Activated T-helper 17 cell treated with anti-CD3 and anti-CD28 coated beads, Interleukin-2, amount 50 U/mL, for 72 hours (primary cell): ENCODE measurements at regions not wholly inside any gene's neighbourhood (a gene's known extent, or its start where the extent isn't known, plus 50 kb on each side); places are given as distances from the start of the nearest gene placed in this dataset.
A peak's percentile ranks its signal among the peaks of the same experiment; 100 is the strongest.
"Not testable (repeated sequence)": the region's sequence is repeated elsewhere in the genome, so short reads cannot be mapped to it uniquely, and the experiment has no call there.

Experiments
- ATAC-seq: fragments of 150-1000 bp; cut with Tn5 transposase; replicated peaks from 2 replicates; pipeline ENCODE4 v1.10.0; 2021; ENCODE audit warnings: mild to moderate bottlenecking, moderate library complexity
- H3K27ac Mint-ChIP-seq: one replicate; pipeline ENCODE4 v1.8.0; 2022; ENCODE audit warnings: mixed read lengths
- H3K27me3 Mint-ChIP-seq: one replicate; pipeline ENCODE4 v1.8.0; 2022; ENCODE audit warnings: mixed read lengths
- H3K36me3 Mint-ChIP-seq: one replicate; pipeline ENCODE4 v1.8.0; 2022; ENCODE audit warnings: low read depth, mild to moderate bottlenecking, mixed read lengths
- H3K4me1 Mint-ChIP-seq: one replicate; pipeline ENCODE4 v1.8.0; 2022; ENCODE audit warnings: mixed read lengths
- H3K4me3 Mint-ChIP-seq: one replicate; pipeline ENCODE4 v1.8.0; 2022; ENCODE audit warnings: mild to moderate bottlenecking, mixed read lengths
- H3K9me3 Mint-ChIP-seq: one replicate; pipeline ENCODE4 v1.8.0; 2022; ENCODE audit warnings: mixed read lengths

- Mint-ChIP-seq H3K27me3 (peaks cover 18% of the 10 kb centered on the region), H3K4me1 (no peaks in the 10 kb centered on the region), H3K36me3 (no peaks in the 10 kb centered on the region)
These were observed 167.7 kb upstream of the CDKN3 start for GRCh38 chr14:54229136-54229535.

GRCh38 chr14:54230645-54231044 is 166.2 kb upstream of the CDKN3 start:
- no peak overlapping the region for H3K4me3 Mint-ChIP-seq
- no peak overlapping the region for H3K27ac Mint-ChIP-seq
- no peaks in the 10 kb centered on the region for H3K4me1 Mint-ChIP-seq
- no peak for ATAC-seq
- peaks cover 8% of the 10 kb centered on the region for H3K9me3 Mint-ChIP-seq
- no peaks in the 10 kb centered on the region for H3K36me3 Mint-ChIP-seq
- H3K27me3 Mint-ChIP-seq, result peaks cover 23% of the 10 kb centered on the region

More at GRCh38 chr14:54229136-54229535, 167.7 kb upstream of the CDKN3 start:
- no peak for ATAC-seq
- H3K9me3 Mint-ChIP-seq, result peaks cover 3% of the 10 kb centered on the region
- no peak overlapping the region for H3K4me3 Mint-ChIP-seq
- H3K27ac Mint-ChIP-seq, result no peak overlapping the region

- Mint-ChIP-seq H3K4me3 (no peak overlapping the region), H3K9me3 (peaks cover 8% of the 10 kb centered on the region), H3K36me3 (no peaks in the 10 kb centered on the region), H3K27ac (no peak overlapping the region), H3K4me1 (no peaks in the 10 kb centered on the region), H3K27me3 (peaks cover 23% of the 10 kb centered on the region)
- no peak for ATAC-seq
These were observed 164.1 kb upstream of the CDKN3 start for GRCh38 chr14:54232735-54233134.

- H3K27me3 Mint-ChIP-seq, result no peaks in the 10 kb centered on the region
- H3K27ac Mint-ChIP-seq, result no peak overlapping the region
- no peak for ATAC-seq
- no peaks in the 10 kb centered on the region for H3K36me3 Mint-ChIP-seq
- no peaks in the 10 kb centered on the region for H3K4me1 Mint-ChIP-seq
- no peak overlapping the region for H3K4me3 Mint-ChIP-seq
- H3K9me3 Mint-ChIP-seq, result no peaks in the 10 kb centered on the region
These were observed 155.3 kb upstream of the CDKN3 start for GRCh38 chr14:54241517-54241916.

- ATAC-seq, result no peak
- Mint-ChIP-seq H3K27ac (no peak overlapping the region), H3K36me3 (no peaks in the 10 kb centered on the region), H3K4me1 (no peaks in the 10 kb centered on the region), H3K4me3 (no peak overlapping the region), H3K9me3 (no peaks in the 10 kb centered on the region), H3K27me3 (peaks cover 26% of the 10 kb centered on the region)
These were observed 145.5 kb upstream of the CDKN3 start for GRCh38 chr14:54251356-54251755.

GRCh38 chr14:54252072-54252730 is 144.6 kb upstream of the CDKN3 start:
- no peak overlapping the region for H3K4me3 Mint-ChIP-seq
- no peaks in the 10 kb centered on the region for H3K4me1 Mint-ChIP-seq
- H3K9me3 Mint-ChIP-seq, result no peaks in the 10 kb centered on the region
- H3K36me3 Mint-ChIP-seq, result no peaks in the 10 kb centered on the region
- no peak overlapping the region for H3K27ac Mint-ChIP-seq
- ATAC-seq, result no peak
- H3K27me3 Mint-ChIP-seq, result peaks cover 20% of the 10 kb centered on the region

- H3K9me3 Mint-ChIP-seq, result no peaks in the 10 kb centered on the region
These were observed 143.4 kb upstream of the CDKN3 start for GRCh38 chr14:54253195-54253947.

GRCh38 chr14:54256156-54256555 is 140.7 kb upstream of the CDKN3 start:
- ATAC-seq, result no peak
- no peaks in the 10 kb centered on the region for H3K36me3 Mint-ChIP-seq
- H3K27ac Mint-ChIP-seq, result no peak overlapping the region
- H3K9me3 Mint-ChIP-seq, result no peaks in the 10 kb centered on the region
- H3K27me3 Mint-ChIP-seq, result peaks cover 18% of the 10 kb centered on the region
- H3K4me1 Mint-ChIP-seq, result no peaks in the 10 kb centered on the region
- no peak overlapping the region for H3K4me3 Mint-ChIP-seq

More at GRCh38 chr14:54253195-54253947, 143.4 kb upstream of the CDKN3 start:
- Mint-ChIP-seq H3K27ac (no peak overlapping the region), H3K4me1 (no peaks in the 10 kb centered on the region), H3K27me3 (peaks cover 14% of the 10 kb centered on the region), H3K4me3 (no peak overlapping the region), H3K36me3 (no peaks in the 10 kb centered on the region)
- peak; percentile 92 for ATAC-seq

- Mint-ChIP-seq H3K4me3 (no peak overlapping the region), H3K4me1 (no peaks in the 10 kb centered on the region), H3K9me3 (no peaks in the 10 kb centered on the region), H3K27me3 (peaks cover 15% of the 10 kb centered on the region), H3K36me3 (no peaks in the 10 kb centered on the region), H3K27ac (no peak overlapping the region)
- no peak for ATAC-seq
These were observed 139.4 kb upstream of the CDKN3 start for GRCh38 chr14:54257424-54257823.

GRCh38 chr14:54258382-54258781 is 138.4 kb upstream of the CDKN3 start:
- no peaks in the 10 kb centered on the region for H3K36me3 Mint-ChIP-seq
- H3K4me1 Mint-ChIP-seq, result no peaks in the 10 kb centered on the region
- no peak overlapping the region for H3K4me3 Mint-ChIP-seq
- no peak overlapping the region for H3K27ac Mint-ChIP-seq
- ATAC-seq, result no peak
- H3K27me3 Mint-ChIP-seq, result peaks cover 13% of the 10 kb centered on the region
- no peaks in the 10 kb centered on the region for H3K9me3 Mint-ChIP-seq

- ATAC-seq, result no peak
- Mint-ChIP-seq H3K27ac (no peak overlapping the region), H3K27me3 (peaks cover 19% of the 10 kb centered on the region), H3K4me3 (no peak overlapping the region), H3K4me1 (no peaks in the 10 kb centered on the region), H3K9me3 (no peaks in the 10 kb centered on the region), H3K36me3 (no peaks in the 10 kb centered on the region)
These were observed 137.0 kb upstream of the CDKN3 start for GRCh38 chr14:54259821-54260220.

- H3K36me3 Mint-ChIP-seq, result no peaks in the 10 kb centered on the region
- ATAC-seq, result no peak
- H3K9me3 Mint-ChIP-seq, result no peaks in the 10 kb centered on the region
- H3K4me1 Mint-ChIP-seq, result no peaks in the 10 kb centered on the region
- H3K4me3 Mint-ChIP-seq, result no peak overlapping the region
- H3K27me3 Mint-ChIP-seq, result peaks cover 21% of the 10 kb centered on the region
- no peak overlapping the region for H3K27ac Mint-ChIP-seq
These were observed 135.5 kb upstream of the CDKN3 start for GRCh38 chr14:54261283-54261682.

- ATAC-seq, H3K9me3 Mint-ChIP-seq, H3K36me3 Mint-ChIP-seq, H3K4me3 Mint-ChIP-seq, H3K27ac Mint-ChIP-seq, H3K4me1 Mint-ChIP-seq: not testable (repeated sequence)
- peaks cover 12% of the 10 kb centered on the region for H3K27me3 Mint-ChIP-seq
These were observed 130.2 kb upstream of the CDKN3 start for GRCh38 chr14:54266616-54267015.

- peak; percentile 21 for ATAC-seq
These were observed 129.6 kb upstream of the CDKN3 start for GRCh38 chr14:54267172-54267571.

GRCh38 chr14:54275997-54276725 is 120.6 kb upstream of the CDKN3 start:
- Mint-ChIP-seq H3K4me3 (no peak overlapping the region), H3K4me1 (peaks cover 5% of the 10 kb centered on the region), H3K36me3 (no peaks in the 10 kb centered on the region), H3K27ac (no peak overlapping the region), H3K27me3 (peaks cover 15% of the 10 kb centered on the region), H3K9me3 (peaks cover 4% of the 10 kb centered on the region)
- no peak for ATAC-seq

More at GRCh38 chr14:54267172-54267571, 129.6 kb upstream of the CDKN3 start:
- Mint-ChIP-seq H3K9me3 (no peaks in the 10 kb centered on the region), H3K4me1 (no peaks in the 10 kb centered on the region), H3K27me3 (peaks cover 12% of the 10 kb centered on the region), H3K27ac (no peak overlapping the region), H3K36me3 (no peaks in the 10 kb centered on the region), H3K4me3 (no peak overlapping the region)
